COR-L47 (cell line): ENCODE measurements at regions not wholly inside any gene's neighbourhood (a gene's known extent, or its start where the extent isn't known, plus 50 kb on each side); places are given as distances from the start of the nearest gene placed in this dataset.
"Not testable (repeated sequence)": the region's sequence is repeated elsewhere in the genome, so short reads cannot be mapped to it uniquely, and the experiment has no call there.

Experiments
- DNase-seq: peaks from one replicate; lab custom pipeline; 2025; lab: John Stamatoyannopoulos, UW

DNA sequence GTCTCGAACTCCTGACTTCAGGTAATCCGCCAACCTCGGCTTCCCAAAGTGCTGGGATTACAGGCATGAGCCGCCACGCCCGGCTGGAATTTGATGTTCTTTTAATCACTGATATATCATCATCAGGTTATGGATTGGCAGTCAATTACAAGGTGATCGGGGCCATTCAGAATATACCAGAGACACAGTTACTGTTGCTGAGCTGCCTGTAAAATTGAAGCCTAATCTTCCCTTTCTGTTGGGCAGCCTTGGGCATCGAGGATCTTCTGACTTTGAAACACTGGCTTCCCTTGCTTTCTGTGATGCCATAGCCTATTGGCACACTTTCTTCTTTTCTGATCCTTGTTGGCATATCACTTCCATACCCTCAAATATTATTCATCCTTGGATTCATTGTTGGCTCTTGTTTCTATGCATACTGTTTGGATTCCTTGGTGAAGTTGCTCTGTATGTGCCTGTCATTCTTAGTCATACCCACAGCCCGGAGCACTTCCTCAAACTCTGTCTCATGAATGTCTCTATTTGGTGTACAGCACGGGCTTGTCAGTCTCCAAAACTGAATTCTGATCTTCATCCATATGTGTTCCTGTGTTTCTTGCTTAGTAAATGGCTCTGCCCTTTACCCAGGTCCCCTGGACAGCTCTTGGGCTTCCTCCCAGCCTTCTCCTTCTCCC, 85.6 kb upstream of the CRYM start:
- not testable (repeated sequence) for DNase-seq

DNA sequence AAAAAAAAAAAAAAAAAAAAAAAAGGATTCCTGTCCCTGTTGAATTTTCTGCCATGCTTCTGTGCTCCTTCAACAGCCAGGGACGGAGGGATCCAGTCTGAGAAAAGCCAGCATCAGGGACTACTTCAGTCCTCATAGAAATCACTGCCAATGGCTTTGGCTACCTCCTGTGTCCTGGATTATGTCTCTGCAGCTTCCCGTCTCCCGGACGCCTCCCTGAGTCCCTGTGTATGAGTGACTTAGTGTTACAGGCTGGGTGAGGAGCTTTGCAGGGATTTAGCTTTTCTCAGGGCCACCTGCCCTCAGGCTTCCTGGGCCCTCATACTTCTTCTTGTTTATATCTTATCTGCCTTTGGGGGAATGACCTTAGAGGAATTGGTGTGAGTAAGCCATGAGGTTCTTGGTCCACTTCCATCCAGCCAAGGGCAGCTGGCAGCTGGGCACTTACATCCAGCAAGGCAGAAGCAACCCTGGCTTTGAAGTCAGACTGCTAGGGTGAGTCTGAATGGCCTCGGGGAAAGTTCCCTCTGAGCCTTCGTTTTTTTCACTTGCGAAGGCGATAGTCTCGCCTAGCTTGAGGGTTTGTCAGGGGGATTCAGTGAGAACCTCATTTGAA, 83.6 kb upstream of the CRYM start:
- DNase-seq, result not testable (repeated sequence)

DNA sequence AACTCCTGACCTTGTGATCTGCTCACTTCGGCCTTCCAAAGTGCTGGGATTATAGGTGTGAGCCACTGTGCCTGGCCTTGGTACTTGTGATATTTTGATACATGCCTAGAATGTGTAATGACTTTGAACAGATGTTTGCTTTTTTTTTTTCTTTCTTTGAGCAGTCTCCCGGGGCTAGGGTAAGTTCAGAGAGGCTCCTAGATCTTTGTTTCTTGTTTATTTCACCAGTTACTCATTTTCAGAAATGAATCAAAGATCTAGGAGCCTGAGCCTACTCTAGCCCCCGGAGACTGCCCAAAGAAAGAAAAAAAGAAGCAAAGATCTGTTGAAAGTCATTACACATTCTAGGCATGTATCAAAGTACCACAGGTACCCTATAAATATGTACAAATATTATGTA, 83.0 kb upstream of the CRYM start:
- DNase-seq, result not testable (repeated sequence)

DNA sequence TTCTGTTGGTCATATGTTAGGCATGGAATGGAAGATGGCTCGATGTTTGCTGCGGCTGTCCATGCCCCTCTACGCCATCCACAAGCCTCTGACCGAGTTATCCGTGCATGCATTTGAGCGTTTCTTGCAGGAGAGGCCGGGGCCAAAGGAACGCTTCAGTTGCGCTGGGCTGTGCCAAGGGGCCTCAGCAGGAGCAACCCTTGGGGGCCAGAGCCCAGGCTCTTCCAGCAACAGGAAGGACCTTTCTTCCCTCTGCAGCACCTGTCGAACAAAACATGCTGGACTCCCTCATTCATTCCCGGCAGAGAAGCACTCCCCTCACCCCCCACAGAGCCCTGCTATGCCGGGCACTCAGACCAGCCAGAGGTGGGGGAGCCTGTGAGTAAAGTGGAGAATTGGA, 81.4 kb upstream of the CRYM start:
- not testable (repeated sequence) for DNase-seq

DNA sequence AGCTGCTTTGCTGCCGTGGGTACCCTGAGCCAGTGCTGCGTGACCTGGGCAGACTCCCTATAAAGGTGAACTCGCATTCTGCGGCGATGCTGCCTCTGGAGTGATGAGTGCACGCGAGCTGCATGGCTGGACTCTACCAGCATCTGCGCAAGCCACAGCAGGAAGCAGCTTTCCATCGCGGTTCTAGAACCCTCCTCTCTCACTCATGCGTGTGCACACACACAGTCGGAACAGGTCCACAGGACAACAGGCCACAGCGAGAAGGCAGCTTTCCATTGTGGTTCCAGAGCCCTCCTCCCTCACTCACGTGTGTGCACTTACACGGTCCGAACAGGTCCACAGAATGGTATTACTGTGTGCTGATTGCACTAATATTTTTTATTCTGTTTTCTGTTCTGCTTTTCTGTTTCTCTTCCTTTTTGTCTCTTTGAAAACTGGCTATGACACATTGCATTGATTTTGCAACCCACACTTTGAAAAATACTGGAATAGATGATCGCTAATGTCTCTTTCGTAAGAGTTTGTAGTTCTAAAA, 80.2 kb upstream of the CRYM start:
- DNase-seq, result not testable (repeated sequence)

DNA sequence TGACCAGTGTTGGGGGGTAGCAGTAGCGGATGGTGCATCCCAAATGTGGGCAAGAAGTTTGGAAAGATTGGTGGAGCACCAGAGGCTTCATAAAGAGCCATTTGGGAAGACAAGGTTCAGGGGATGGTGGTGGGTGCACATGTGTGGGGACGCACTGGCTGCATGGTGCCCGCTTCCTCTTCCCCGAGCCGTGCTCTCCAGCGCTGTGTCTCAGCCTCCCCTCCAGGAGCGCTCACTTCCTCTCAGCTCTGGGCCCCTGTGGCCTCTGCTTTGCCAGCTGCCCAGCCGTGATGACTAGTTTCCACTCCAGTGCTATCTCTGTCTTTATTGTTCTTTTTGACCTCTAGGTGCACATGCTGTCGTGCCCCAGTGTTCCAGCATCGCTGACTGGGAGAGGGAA, 78.2 kb upstream of the CRYM start:
- not testable (repeated sequence) for DNase-seq

DNA sequence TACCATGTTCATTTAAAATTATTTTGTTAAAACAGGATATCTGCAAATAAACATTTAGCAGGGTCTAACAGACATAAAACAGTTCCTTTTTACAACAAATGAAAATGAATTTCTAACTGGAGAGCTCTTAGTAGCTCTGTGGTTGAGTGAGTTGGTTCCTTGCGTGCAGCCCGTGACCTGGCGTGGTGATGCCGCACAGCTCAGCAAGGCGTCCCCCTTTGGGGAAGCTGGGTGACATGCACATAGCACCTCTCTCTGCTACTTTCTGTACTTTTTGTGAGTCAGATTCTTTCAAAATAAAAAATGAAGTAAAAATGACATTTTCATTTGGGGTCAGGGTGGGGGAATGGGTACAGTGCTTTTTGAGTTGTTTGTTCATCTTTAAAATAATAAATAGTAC, 73.3 kb upstream of the CRYM start:
- DNase-seq, result not testable (repeated sequence)

DNA sequence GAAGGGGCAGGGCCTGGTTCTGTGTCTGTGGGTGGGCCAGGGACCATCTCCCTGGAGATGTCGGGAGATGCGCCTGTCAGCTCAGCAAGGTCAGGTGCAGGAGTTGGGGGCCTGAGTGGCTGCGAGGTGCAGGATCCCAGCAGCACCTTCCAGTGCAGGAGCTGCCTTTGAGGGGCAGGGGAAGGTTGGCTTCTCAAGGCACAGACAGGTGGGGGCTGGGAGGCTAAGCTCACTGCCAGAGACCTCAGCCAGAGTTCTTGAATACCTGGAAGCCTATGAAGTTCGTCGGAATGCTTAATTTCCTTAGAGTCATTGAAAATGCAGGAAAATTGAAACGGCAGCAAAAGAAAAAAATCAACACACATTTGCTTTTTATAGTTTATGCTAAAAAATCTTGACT, 72.8 kb upstream of the CRYM start:
- not testable (repeated sequence) for DNase-seq

DNA sequence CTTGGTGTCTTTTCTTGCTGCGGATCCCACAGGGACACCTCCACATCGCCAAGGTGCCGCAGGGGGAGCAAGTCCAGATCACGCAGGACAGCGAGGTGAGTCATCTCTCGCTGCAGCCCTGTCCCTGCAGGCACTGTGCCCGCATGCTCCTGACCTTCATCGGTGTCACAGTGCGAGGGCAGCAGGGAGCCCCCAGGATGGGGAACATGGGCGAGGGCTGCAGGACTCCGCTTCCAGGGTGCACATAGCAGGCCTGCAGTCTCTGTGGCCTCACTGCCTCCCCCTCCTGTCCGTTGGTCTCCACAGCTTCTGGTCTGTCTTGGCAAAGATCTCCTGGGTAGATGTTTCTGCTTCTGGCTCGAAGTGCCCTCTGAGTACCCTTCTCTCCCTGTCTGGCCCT, 71.2 kb upstream of the CRYM start:
- DNase-seq, result not testable (repeated sequence)

DNA sequence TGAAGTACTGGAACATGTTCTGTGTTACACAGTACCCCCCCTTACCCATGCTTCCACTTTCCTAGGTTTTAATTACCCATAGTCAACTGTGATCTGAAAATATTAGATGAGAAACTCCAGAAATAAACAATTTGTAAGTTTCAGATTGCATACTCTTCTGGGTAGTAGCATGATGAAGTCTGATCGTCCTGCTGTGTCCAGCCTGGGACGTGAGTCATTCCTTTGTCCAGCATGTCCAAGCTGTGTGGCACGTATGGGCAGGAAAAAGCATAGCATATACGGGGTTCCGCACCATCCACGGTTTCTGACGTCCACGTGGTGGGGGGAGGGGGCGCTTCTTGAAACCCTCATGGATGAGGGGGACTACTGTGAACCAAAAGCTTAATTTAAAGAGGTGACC, 70.7 kb upstream of the CRYM start:
- DNase-seq, result not testable (repeated sequence)

DNA sequence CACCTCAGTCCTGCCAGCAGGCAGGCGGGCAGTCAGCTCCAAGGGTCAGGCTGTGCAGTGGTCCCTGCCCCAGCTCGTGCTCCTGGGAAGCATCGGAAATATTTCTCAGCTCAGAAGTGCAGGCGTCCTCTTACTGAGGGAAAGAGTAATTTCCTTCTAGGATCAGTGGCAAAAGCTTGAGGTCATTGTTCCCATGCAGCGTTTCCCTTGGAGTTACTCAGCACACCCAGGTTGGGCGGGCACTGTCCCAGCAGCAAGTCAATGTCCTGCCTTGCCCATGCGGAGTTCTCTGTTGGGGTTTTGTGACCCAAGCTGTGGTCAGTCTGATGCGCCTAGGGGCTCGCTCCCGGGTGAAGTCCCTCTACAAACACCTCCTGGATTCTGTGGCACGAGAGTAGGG, 69.4 kb upstream of the CRYM start:
- not testable (repeated sequence) for DNase-seq

DNA sequence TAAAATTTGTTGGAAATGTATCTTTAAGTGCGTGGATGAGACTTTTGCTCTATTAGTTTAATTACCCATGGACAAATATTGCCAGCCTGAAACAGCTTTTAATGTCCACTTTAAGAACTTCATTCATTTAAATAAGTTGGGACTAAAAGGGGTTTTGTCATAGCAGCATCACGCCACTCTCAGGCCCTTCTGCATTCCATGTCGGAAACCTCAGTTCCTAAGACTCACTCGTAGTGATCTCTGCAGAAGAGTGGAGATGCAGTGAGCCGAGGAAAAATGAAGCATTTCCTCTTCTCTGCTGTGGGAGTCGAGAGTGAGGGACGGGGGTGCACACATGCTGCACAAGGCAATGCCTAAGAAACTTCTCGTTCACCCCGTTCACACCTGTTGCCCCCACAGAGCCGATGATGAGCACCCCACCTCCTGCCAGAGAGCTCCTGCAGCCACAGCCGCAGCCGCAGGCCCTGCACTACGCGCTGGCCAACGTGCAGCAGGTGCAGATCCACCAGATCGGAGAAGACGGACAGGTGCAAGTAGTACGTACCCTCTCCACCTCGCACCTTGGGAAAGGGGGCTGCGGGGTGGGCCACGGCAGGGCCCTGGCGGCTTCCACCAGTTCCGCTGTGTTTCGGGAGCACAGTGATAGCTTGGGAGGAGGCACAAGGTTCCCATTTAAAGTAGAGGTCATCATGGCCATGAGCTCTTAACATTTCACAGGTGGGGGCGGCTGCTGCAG, 68.8 kb upstream of the CRYM start:
- not testable (repeated sequence) for DNase-seq

DNA sequence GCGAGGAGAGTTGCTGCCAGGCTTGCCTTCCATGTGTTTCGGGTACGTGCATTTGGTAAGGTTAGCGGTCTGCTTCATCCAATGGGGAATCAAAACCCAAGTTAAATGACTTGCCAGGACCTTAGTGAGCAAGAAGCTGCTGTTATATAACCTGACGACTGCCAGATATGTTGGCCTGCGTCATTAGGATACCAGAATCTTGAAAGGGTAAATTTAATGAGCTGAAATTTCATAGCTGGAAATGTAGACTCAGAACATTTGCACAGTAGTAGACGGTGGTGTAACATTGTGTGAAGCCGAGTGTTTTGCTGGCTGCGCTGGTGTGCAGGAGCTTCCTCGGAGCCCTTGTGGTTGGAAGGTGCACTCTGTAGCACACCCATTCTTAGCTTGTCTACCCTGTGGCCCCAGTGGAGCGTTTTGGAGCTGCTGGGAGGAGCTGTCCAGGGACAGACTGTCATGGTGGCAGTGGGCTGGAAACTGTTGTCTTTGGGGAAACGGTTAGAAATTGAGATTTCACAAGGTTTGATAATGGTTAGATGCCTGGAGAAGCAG, 66.3 kb upstream of the CRYM start:
- DNase-seq, result not testable (repeated sequence)

DNA sequence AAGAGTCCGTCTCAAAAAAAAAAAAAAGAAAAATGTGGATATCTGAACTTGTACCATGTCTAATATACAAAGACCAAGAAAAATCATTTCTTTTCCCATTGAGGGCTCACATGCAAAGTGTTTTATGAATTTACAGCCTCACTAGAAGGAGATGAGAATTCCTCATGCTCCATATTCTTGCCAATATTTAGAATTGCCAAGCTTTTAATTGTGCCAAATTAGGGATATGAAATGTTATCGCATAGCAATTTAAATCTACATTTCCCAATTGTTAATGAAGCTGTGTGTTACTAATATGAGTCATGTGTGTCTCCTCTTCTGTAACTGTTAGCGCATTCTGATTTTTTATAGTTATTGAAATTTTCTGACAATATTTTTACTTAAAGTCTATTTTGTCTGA, 63.0 kb upstream of the CRYM start:
- DNase-seq, result no peak

DNA sequence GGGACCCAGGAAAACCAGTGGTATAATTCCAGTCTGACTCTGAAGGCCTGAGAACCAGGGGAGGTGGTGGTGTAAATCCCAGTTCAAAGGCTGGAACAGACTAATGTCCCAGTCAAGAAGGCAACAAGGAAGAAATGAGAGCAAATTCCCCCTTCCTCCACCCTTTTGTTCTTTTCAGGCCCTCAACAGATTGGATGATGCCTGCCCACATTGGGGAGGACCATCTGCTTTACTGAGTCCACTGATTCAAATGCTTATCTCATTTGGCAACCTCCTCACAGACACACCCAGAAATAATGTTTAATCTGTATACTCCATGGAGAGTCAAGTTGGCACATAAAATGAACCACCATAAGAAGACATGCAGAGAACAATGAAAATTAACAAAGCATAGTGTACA, 61.9 kb upstream of the CRYM start:
- DNase-seq, result no peak

DNA sequence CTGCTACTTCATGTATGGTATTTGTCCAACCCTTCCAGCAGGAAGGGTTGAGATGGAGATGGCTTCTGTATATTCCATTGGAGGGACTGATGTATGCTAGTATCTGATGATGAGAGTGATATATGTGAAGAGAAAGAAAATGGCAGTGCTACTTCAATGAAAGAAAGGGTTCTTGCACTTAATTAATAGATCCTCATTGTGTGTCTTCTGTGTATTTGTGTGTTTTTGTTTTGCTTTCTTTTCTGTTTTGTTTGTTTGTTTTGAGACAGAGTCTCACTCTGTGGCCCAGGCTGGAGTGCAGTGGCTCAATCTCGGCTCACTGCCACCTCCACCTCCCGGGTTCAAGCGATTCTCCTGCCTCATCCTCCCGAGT, 61.2 kb upstream of the CRYM start:
- DNase-seq, result no peak

DNA sequence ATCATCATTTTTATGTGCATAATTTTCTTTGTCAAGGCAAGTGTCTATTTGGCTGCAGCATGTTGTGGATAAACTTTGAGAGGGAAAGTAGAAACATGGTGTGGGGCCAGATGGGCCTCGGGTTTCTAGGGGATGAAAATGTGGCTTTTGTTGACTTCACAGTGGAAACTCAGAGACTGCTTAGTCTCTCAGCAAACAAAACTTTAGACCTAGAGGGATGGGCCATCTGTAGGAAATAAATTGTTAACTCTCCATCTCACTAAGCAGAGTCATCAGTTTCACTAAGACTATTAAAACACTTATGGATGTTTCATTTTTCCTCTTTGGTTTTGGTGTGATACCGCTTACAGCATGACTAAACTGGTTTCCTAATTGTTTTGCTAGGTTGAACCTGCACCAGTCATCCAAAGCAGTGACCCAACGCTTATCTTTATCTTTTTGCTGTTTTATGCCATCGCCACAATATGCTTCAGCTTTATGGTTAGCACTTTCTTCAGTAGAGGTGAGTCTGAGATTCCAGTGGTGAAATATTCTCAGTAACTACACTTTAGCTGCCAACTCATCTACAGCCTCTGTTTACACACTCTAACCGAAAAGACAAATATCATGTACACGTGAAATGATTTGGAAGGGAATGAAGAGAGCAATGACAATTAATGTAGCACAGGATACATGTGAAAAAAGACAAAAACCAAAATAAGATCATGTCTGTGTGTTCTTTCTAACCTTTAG, 60.6 kb upstream of the CRYM start:
- no peak for DNase-seq

DNA sequence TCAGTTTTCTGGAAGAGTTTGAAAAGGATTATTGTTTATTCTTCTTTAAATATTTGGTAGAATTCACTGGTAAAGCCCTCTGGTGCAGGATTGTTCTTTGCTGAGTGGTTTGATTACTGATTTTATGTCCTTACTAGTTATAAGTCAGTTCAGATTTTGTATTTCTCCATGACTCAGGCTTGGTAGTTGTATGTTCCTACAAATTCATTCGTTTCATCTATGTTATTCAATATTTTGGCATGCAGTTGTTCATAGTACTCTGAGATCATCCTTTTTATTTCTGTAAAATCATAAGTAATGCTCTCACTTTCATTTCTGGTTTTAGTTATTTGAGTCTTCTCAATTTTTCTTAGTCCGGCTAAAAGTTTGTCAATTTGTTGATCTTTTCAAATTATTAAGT, 58.1 kb upstream of the CRYM start:
- no peak for DNase-seq

DNA sequence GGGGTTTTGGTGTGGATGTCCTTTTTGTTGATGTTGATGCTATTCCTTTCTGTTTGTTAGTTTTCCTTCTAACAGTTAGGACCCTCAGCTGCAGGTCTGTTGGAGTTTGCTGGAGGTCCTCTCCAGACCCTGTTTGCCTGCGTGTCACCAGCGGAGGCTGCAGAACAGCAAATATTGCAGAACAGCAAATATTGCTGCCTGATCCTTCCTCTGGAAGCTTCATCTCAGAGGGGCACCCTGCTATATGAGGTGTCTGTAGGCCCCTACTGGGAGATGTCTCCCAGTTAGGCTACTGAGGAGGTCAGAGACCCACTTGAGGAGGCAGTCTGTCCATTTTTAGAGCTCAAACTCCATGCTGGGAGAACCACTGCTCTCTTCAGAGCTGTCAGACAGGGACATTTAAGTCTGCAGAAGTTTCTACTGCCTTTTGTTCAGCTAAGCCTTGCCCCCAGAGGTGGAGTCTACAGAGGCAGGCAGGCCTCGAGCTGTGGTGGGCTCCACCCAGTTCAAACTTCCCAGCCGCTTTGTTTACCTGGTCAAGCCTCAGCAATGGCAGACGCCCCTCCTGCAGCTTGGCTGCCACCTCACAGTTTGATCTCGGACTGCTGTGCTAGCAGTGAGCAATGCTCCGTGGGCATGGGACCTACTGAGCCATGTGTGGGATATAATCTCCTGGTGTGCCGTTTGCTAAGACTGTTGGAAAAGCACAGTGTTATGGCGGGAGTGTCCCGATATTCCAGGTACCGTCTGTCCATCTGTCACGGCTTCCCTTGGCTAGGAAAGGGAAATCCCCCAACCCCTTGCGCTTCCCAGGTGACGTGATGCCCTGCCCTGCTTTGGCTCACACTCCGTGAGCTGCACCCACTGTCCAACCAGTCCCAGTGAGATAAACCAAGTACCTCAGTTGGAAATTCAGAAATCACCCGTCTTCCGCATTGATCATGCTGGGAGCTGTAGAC, 56.4 kb upstream of the CRYM start:
- DNase-seq, result not testable (repeated sequence)

DNA sequence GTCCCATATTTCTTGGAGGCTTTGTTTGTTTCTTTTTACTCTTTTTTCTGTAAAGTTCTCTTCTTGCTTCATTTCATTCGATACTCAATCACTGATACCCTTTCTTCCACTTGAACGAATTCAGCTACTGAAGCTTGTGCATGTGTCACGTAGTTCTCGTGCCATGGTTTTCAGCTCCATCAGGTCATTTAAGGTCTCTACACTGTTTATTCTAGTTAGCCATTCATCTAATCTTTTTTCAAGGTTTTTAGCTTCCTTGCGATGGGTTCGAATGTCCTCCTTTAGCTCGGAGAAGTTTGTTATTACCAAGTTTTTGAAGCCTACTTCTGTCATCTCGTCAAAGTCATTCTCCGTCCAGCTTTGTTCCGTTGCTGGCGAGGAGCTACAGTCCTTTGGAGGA, 55.6 kb upstream of the CRYM start:
- not testable (repeated sequence) for DNase-seq
